Smooth muscle cell (in vitro differentiated cells): ENCODE measurements at regions not wholly inside any gene's neighbourhood (a gene's known extent, or its start where the extent isn't known, plus 50 kb on each side); places are given as distances from the start of the nearest gene placed in this dataset.

ENCODE experiments used
- DNase-seq: peaks from one replicate; lab custom pipeline; 2025; ENCODE audit not compliant: unreplicated experiment; lab: John Stamatoyannopoulos, UW
- H2AFZ ChIP-seq: fragments of 200-600 bp; sonication (generic); 2 replicates; pipeline ENCODE4 v1.6.0; 2016; ENCODE audit warnings: antibody characterized with exemption, low read depth, mild to moderate bottlenecking
- H3F3A ChIP-seq: fragments of 200-600 bp; sonication (generic); 2 replicates; pipeline ENCODE4 v1.6.0; 2017; ENCODE audit warnings: antibody characterized with exemption, low read depth
- H3K27ac ChIP-seq: fragments of 200-600 bp; sonication (generic); 2 replicates; pipeline ENCODE4 v1.5.1; 2016; ENCODE audit warnings: low read depth, mild to moderate bottlenecking
- H3K27me3 ChIP-seq: fragments of 200-600 bp; sonication (generic); 2 replicates; pipeline ENCODE4 v1.6.1; 2016; ENCODE audit warnings: low read depth, mild to moderate bottlenecking
- H3K36me3 ChIP-seq: fragments of 200-600 bp; sonication (generic); 2 replicates; pipeline ENCODE4 v1.5.1; 2016; ENCODE audit warnings: low read depth
- H3K4me1 ChIP-seq: fragments of 200-600 bp; sonication (generic); 2 replicates; pipeline ENCODE4 v1.5.1; 2016; ENCODE audit warnings: low read depth
- H3K4me2 ChIP-seq: fragments of 200-600 bp; sonication (generic); 2 replicates; pipeline ENCODE4 v1.6.0; 2016; ENCODE audit warnings: mild to moderate bottlenecking
- H3K4me3 ChIP-seq: fragments of 200-600 bp; sonication (generic); 2 replicates; pipeline ENCODE4 v1.5.1; 2016; ENCODE audit warnings: mild to moderate bottlenecking
- H3K79me2 ChIP-seq: fragments of 200-600 bp; sonication (generic); 2 replicates; pipeline ENCODE4 v1.6.0; 2016; ENCODE audit warnings: low read depth, mild to moderate bottlenecking
- H3K9ac ChIP-seq: fragments of 200-600 bp; sonication (generic); 2 replicates; pipeline ENCODE4 v1.6.0; 2016; ENCODE audit warnings: low read depth
- H3K9me3 ChIP-seq: fragments of 200-600 bp; sonication (generic); replicated peaks from 2 replicates; pipeline ENCODE4 v1.5.1; 2016; ENCODE audit warnings: low read depth
- H4K20me1 ChIP-seq: fragments of 200-600 bp; sonication (generic); 2 replicates; pipeline ENCODE4 v1.6.0; 2016; ENCODE audit warnings: low read depth
- CTCF ChIP-seq: fragments of 200-600 bp; sonication (generic); IDR thresholded peaks from 2 replicates; pipeline ENCODE4 v1.5.1; 2017; ENCODE audit warnings: borderline replicate concordance, mild to moderate bottlenecking, antibody characterized with exemption; ENCODE audit not compliant: insufficient read depth, poor library complexity, severe bottlenecking
- WGBS: methylation state at CpG from one replicate; pipeline ENCODE4 v1.1.7; 2016; ENCODE audit warnings: low lambda C conversion rate; 5-methylcytosine and 5-hydroxymethylcytosine counted together

- Histone ChIP-seq H3K36me3 (no peaks in the 10 kb centered on the region), H3K4me1 (no peaks in the 10 kb centered on the region), H3K79me2 (no peaks in the 10 kb centered on the region), H2AFZ (no peak overlapping the region), H4K20me1 (no peaks in the 10 kb centered on the region), H3K27me3 (peaks cover 18% of the 10 kb centered on the region), H3K27ac (no peak overlapping the region), H3F3A (no peaks in the 10 kb centered on the region), H3K4me3 (no peak overlapping the region), H3K9ac (no peak overlapping the region), H3K9me3 (no peaks in the 10 kb centered on the region), H3K4me2 (no peak overlapping the region)
- no peak for DNase-seq
- 84% methylated on average over 29 of the region's 29 CpGs for WGBS
- TF ChIP-seq CTCF: no peak
Observed at GRCh38 chr7:1382553-1383397, 76.5 kb downstream of the MICALL2 start.

- 91% methylated on average over 28 of the region's 30 CpGs for WGBS
- H3K27ac ChIP-seq: no peak overlapping the region
Observed at GRCh38 chr7:1383398-1384112, 75.7 kb downstream of the MICALL2 start.

GRCh38 chr7:1384113-1384415 is 75.2 kb downstream of the MICALL2 start:
- H3K27me3 ChIP-seq: peaks cover 18% of the 10 kb centered on the region
- no peak overlapping the region for H3K9ac ChIP-seq
- DNase-seq: no peak
- no peak overlapping the region for H3K27ac ChIP-seq
- no peaks in the 10 kb centered on the region for H3K4me1 ChIP-seq
- H3F3A ChIP-seq: no peaks in the 10 kb centered on the region
- WGBS: 95% methylated on average over 21 of the region's 21 CpGs
- no peak for TF ChIP-seq CTCF
- no peak overlapping the region for H3K4me3 ChIP-seq
- H4K20me1 ChIP-seq: no peaks in the 10 kb centered on the region
- H3K9me3 ChIP-seq: no peaks in the 10 kb centered on the region
- no peaks in the 10 kb centered on the region for H3K79me2 ChIP-seq
- H2AFZ ChIP-seq: no peak overlapping the region
- no peak overlapping the region for H3K4me2 ChIP-seq
- H3K36me3 ChIP-seq: no peaks in the 10 kb centered on the region

More at GRCh38 chr7:1383398-1384112, 75.7 kb downstream of the MICALL2 start:
- no peaks in the 10 kb centered on the region for H3K36me3 ChIP-seq
- no peaks in the 10 kb centered on the region for H3K79me2 ChIP-seq
- H3K4me2 ChIP-seq: no peak overlapping the region
- no peak overlapping the region for H3K9ac ChIP-seq
- H4K20me1 ChIP-seq: no peaks in the 10 kb centered on the region
- H3K4me1 ChIP-seq: no peaks in the 10 kb centered on the region
- TF ChIP-seq CTCF: no peak
- no peak for DNase-seq
- no peak overlapping the region for H2AFZ ChIP-seq
- H3K27me3 ChIP-seq: peaks cover 18% of the 10 kb centered on the region
- no peaks in the 10 kb centered on the region for H3F3A ChIP-seq
- H3K9me3 ChIP-seq: no peaks in the 10 kb centered on the region
- no peak overlapping the region for H3K4me3 ChIP-seq
